CD4-positive, alpha-beta T cell treated with Interferon alpha-2 for 1 hour (primary cell): ENCODE measurements at regions not wholly inside any gene's neighbourhood (a gene's known extent, or its start where the extent isn't known, plus 50 kb on each side); places are given as distances from the start of the nearest gene placed in this dataset.
"Not testable (repeated sequence)": the region's sequence is repeated elsewhere in the genome, so short reads cannot be mapped to it uniquely, and the experiment has no call there.

Experiments used
- DNase-seq, 2 donors: peaks; one replicate each; pipeline ENCODE4 v3.0.0-alpha.2; 2020 to 2022

GRCh38 chr10:47619300-47620012 is 96.0 kb upstream of the AGAP9 start:
- DNase-seq = not testable (repeated sequence)

DNA sequence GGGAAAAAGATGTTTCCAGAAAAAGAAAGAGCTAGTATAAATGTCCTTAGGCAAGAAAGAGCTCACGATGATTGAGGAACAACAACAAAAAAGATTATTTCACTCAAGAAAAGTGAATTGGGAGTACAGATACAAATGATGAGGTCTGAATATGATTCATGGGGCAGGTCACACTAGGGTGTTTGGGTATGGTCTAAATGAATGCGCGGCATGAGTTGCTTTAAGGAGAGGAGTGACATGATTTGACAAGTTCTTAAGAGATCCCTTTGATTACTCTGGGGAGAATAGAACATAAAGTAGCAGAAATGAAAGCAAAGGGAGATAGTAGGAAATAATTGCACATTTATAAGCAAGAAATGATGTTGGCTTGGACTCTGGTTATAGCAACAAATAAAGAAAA is 85.9 kb upstream of the AGAP9 start:
- DNase-seq = not testable (repeated sequence)

DNA sequence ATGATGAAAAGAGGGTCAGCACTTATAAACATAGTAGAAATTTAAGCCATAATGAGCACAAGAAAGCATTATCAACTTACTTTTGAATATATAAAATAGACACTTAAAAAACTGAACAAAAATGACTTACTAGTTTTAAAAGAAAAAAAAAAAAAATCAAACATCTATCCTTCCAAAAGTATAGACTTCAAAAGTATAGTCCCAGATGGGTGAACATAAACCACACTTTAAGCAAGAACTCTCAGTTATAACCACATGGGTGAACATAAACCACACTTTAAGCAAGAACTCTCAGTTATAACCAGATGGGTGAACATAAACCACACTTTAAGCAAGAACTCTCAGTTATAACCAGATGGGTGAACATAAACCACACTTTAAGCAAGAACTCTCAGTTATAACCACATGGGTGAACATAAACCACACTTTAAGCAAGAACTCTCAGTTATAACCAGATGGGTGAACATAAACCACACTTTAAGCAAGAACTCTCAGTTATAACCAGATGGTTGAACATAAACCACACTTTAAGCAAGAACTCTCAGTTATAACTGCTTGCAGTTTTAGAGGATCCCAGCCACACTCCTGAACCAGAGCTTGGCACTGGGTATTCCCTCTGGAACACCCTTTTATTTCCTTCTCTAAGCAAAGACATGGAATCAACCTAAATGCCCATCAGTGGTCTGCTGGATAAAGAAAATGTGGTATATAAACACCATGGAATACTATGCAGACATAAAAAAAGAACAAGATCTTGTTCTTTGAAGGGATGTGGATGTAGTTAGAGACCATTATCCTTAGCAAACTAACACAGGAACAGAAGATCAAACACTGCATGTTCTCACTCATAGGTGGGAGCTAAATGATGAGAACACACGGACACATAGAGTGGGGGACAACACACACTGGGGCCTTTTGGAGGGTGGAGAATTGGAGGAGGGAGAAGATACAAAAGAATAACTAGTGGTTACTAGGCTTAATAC is 82.6 kb upstream of the AGAP9 start:
- DNase-seq = not testable (repeated sequence)

GRCh38 chr10:47600604-47601003 is 77.2 kb upstream of the AGAP9 start:
- not testable (repeated sequence) for DNase-seq

GRCh38 chr10:47600127-47600526 is 76.7 kb upstream of the AGAP9 start:
- DNase-seq = not testable (repeated sequence)

DNA sequence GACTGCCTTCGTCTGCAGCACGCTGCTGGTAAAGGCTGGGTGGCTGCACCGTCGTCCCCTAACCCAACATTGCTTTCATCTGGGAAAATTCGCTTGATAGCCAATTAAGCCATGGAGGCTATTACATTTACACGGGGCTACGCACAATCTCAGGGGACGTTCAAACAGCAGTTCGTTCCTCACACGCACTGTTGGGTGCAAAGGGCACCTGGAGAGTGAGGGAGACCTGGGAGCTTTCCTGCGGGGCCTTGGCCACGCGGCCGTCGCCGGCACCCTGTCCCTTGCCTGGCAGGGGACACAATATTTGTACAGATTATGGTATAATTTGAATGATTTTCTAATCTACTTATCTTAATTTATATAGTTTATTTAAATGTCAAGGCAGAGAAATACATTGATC is 76.2 kb upstream of the AGAP9 start:
- not testable (repeated sequence) for DNase-seq

DNA sequence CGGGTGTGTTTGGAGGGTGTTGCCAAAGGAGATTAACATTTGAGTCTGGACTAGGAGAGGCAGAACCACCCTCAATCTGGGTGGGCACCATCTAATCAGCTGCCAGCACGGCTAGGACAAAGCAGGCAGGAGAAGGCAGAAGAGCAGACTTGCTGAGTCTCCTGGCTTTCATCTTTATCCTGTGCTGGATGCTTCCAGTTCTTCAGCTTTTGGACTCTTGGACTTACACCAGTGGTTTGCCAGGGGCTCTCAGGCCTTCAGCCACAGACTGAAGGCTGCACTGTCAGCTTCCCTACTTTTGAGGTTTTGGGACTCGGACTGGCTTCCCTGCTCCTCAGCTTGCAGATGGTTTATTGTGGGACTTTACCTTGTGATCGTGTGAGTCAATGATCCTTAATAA is 70.4 kb upstream of the AGAP9 start:
- not testable (repeated sequence) for DNase-seq

- not testable (repeated sequence) for DNase-seq
These were observed 69.7 kb upstream of the AGAP9 start for GRCh38 chr10:47593129-47593528.

- DNase-seq = not testable (repeated sequence)
These were observed 67.5 kb upstream of the AGAP9 start for GRCh38 chr10:47590956-47591355.

GRCh38 chr10:47590534-47590933 is 67.1 kb upstream of the AGAP9 start:
- not testable (repeated sequence) for DNase-seq

- DNase-seq = not testable (repeated sequence)
These were observed 58.6 kb upstream of the AGAP9 start for GRCh38 chr10:47582051-47582450.

DNA sequence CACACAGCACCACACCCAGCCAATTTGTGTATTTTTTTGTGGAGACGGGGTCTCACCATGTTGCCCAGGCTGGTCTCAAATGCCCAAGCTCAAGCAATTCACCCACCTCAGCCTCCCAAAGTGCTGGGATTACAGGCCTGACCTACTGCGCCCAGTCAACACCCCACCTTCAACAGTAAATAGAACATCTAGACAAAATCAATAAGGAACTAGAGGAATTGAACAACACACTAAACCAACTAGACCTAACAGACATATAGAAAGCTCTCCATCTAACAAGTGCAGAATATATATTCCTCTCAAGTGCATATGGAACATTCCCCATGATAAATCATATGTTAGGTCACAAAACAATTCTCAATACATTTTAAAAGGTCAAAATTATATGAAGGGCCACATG is 56.6 kb upstream of the AGAP9 start:
- DNase-seq = not testable (repeated sequence)

- not testable (repeated sequence) for DNase-seq
These were observed 55.1 kb upstream of the AGAP9 start for GRCh38 chr10:47578547-47578946.
